T-helper 1 cell treated with Interleukin-12 subunit alpha and Interleukin-12 subunit beta and Interleukin-4 antibody, amounts not matched to agents 30 μg/mL and 1 μg/mL, for 36 hours (primary cell): ENCODE measurements at regions not wholly inside any gene's neighbourhood (a gene's known extent, or its start where the extent isn't known, plus 50 kb on each side); places are given as distances from the start of the nearest gene placed in this dataset.

Experiments
- H3K27ac Mint-ChIP-seq: one replicate; pipeline ENCODE4 v1.8.0; 2021; ENCODE audit warnings: mild to moderate bottlenecking, mixed read lengths
- H3K27me3 Mint-ChIP-seq: one replicate; pipeline ENCODE4 v1.8.0; 2021; ENCODE audit warnings: low read depth, mixed read lengths
- H3K36me3 Mint-ChIP-seq: one replicate; pipeline ENCODE4 v1.8.0; 2021; ENCODE audit warnings: low read depth, mixed read lengths
- H3K4me1 Mint-ChIP-seq: one replicate; pipeline ENCODE4 v1.8.0; 2021; ENCODE audit warnings: low read depth, mixed read lengths
- H3K4me3 Mint-ChIP-seq: one replicate; pipeline ENCODE4 v1.8.0; 2021; ENCODE audit warnings: mild to moderate bottlenecking, moderate library complexity, mixed read lengths
- H3K9me3 Mint-ChIP-seq: one replicate; pipeline ENCODE4 v1.8.0; 2021; ENCODE audit warnings: mixed read lengths

- Mint-ChIP-seq H3K4me1 (peaks cover 4% of the 10 kb centered on the region), H3K36me3 (no peaks in the 10 kb centered on the region), H3K27me3 (peaks cover 9% of the 10 kb centered on the region), H3K4me3 (no peak overlapping the region), H3K9me3 (no peaks in the 10 kb centered on the region), H3K27ac (no peak overlapping the region)
Measured at GRCh38 chr3:197376735-197377555, 78.5 kb upstream of the DLG1 start.

DNA sequence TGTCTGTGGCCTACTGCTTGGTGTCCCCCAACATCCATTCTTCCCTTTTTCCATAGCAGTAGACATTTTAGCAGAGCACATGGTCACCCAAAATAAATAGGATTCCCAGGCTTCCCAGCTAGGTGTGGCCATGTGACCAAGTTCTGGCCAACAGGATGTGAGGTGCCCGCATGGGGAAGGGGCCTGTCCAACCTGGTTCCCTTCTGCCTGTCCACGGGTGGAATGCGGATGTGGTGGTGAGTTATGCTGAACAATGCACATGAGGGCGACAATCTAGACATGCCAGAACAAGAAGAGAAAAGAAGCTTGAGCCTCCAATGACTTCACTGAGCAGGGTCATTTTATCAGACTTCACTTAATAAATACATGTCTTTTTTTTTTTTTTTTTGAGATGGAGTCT is 77.6 kb upstream of the DLG1 start:
- Mint-ChIP-seq H3K9me3 (no peaks in the 10 kb centered on the region), H3K36me3 (no peaks in the 10 kb centered on the region), H3K4me3 (no peak overlapping the region), H3K27me3 (peaks cover 14% of the 10 kb centered on the region), H3K4me1 (peaks cover 4% of the 10 kb centered on the region), H3K27ac (no peak overlapping the region)

DNA sequence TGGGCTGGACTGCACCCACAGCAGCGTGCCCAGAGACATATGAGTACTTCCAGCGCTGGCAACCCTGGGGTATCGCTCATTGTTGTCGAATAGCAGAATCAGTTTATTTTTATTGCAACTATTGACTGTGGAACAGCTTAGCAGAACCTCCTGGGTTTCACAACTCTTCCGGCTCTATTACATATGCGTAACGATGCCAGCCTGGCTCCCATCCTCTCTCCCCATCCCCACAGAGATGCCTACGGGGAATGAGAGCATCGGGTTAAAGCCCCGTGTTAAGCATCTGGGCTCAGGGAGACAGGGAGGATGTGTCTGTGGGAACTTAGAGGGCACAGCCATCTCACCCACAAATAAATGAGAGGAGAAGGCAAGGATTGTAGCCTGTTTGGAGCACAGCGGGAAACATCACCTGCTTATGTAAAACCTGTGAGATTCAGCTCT is 76.6 kb upstream of the DLG1 start:
- Mint-ChIP-seq H3K27me3 (peaks cover 14% of the 10 kb centered on the region), H3K4me3 (no peak overlapping the region), H3K27ac (no peak overlapping the region), H3K9me3 (no peaks in the 10 kb centered on the region), H3K4me1 (peaks cover 4% of the 10 kb centered on the region), H3K36me3 (no peaks in the 10 kb centered on the region)

DNA sequence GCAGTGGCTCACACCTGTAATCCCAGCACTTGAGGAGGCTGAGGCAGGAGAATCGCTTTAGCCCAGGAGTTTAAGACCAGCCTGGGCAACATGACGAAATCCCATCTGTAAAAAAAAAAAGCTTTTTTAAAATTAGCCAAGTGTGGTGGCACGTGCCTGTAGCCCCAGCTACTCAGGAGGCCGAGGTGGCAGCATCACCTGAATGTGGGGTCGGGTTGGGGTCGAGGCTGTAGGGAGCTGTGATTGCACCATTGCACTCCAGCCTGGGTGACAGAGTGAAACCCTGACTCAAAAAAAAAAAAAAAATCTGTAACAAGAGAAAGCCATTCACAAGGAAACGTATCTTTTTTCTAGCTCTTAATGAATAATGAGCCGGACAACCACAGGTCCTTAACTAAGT is 74.7 kb upstream of the DLG1 start:
- Mint-ChIP-seq H3K9me3 (no peaks in the 10 kb centered on the region), H3K4me3 (no peak overlapping the region), H3K27me3 (peaks cover 17% of the 10 kb centered on the region), H3K36me3 (no peaks in the 10 kb centered on the region), H3K27ac (no peak overlapping the region), H3K4me1 (no peaks in the 10 kb centered on the region)

GRCh38 chr3:197372047-197372661 is 73.7 kb upstream of the DLG1 start:
- H3K4me1 Mint-ChIP-seq: no peaks in the 10 kb centered on the region
- no peaks in the 10 kb centered on the region for H3K9me3 Mint-ChIP-seq
- peaks cover 17% of the 10 kb centered on the region for H3K27me3 Mint-ChIP-seq

DNA sequence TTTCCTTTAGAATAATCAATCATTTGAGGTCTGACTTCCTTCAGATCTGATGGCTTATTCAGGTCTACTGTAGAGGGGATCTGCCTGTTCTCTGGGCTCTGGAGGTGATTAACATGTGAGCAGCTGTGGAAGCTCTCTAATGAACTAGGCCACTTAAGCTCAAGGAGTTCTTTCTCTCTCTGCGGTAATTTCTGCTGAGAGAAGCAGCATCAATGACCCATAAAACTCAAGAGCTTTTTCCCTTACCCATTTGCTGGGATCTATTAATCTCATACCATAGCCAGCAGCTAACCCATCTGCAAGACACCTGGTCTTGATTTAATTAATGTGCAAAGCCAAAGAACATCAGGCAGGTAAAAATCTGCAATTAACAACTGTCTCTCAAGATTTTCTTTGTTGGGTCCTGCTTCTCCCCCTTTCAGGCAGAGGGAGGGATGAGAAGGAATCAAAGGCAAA is 73.2 kb upstream of the DLG1 start:
- Mint-ChIP-seq H3K27ac (no peak overlapping the region), H3K4me3 (no peak overlapping the region), H3K9me3 (no peaks in the 10 kb centered on the region), H3K4me1 (no peaks in the 10 kb centered on the region), H3K27me3 (peaks cover 17% of the 10 kb centered on the region), H3K36me3 (no peaks in the 10 kb centered on the region)

More at GRCh38 chr3:197372047-197372661, 73.7 kb upstream of the DLG1 start:
- H3K36me3 Mint-ChIP-seq: no peaks in the 10 kb centered on the region
- H3K27ac Mint-ChIP-seq: no peak overlapping the region
- H3K4me3 Mint-ChIP-seq: no peak overlapping the region

GRCh38 chr3:197369545-197369944 is 71.1 kb upstream of the DLG1 start:
- no peak overlapping the region for H3K4me3 Mint-ChIP-seq
- H3K36me3 Mint-ChIP-seq: no peaks in the 10 kb centered on the region
- no peaks in the 10 kb centered on the region for H3K4me1 Mint-ChIP-seq
- H3K9me3 Mint-ChIP-seq: no peaks in the 10 kb centered on the region
- H3K27ac Mint-ChIP-seq: no peak overlapping the region
- peaks cover 17% of the 10 kb centered on the region for H3K27me3 Mint-ChIP-seq

DNA sequence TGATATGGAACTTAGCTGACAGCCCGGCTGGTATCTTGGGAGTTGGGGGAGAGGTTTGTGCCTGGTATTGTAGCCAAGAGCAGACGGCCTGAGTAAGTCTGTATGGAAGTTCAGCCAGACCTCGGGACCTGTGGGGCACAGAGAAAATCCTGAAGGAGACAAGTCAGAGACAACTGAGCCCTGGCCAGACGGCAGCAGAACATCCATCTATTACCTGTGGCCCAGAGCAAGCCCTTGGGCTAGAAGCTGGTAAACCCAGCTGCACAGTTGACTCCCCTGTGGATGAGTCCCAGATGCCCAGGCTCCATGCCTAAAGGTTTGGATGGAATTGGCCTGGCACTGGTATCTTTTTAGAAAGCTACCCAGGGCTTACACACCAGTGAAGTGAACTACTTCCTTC is 70.4 kb upstream of the DLG1 start:
- Mint-ChIP-seq H3K4me3 (no peak overlapping the region), H3K27ac (no peak overlapping the region), H3K27me3 (peaks cover 17% of the 10 kb centered on the region), H3K36me3 (no peaks in the 10 kb centered on the region), H3K9me3 (no peaks in the 10 kb centered on the region), H3K4me1 (no peaks in the 10 kb centered on the region)

GRCh38 chr3:197368330-197368729 is 69.9 kb upstream of the DLG1 start:
- no peak overlapping the region for H3K4me3 Mint-ChIP-seq
- peaks cover 12% of the 10 kb centered on the region for H3K27me3 Mint-ChIP-seq
- H3K4me1 Mint-ChIP-seq: no peaks in the 10 kb centered on the region
- H3K27ac Mint-ChIP-seq: no peak overlapping the region
- no peaks in the 10 kb centered on the region for H3K9me3 Mint-ChIP-seq
- no peaks in the 10 kb centered on the region for H3K36me3 Mint-ChIP-seq

GRCh38 chr3:197367081-197367780 is 68.8 kb upstream of the DLG1 start:
- peaks cover 8% of the 10 kb centered on the region for H3K27me3 Mint-ChIP-seq
- no peaks in the 10 kb centered on the region for H3K36me3 Mint-ChIP-seq
- no peaks in the 10 kb centered on the region for H3K9me3 Mint-ChIP-seq
- H3K4me3 Mint-ChIP-seq: no peak overlapping the region
- H3K27ac Mint-ChIP-seq: no peak overlapping the region
- H3K4me1 Mint-ChIP-seq: no peaks in the 10 kb centered on the region

DNA sequence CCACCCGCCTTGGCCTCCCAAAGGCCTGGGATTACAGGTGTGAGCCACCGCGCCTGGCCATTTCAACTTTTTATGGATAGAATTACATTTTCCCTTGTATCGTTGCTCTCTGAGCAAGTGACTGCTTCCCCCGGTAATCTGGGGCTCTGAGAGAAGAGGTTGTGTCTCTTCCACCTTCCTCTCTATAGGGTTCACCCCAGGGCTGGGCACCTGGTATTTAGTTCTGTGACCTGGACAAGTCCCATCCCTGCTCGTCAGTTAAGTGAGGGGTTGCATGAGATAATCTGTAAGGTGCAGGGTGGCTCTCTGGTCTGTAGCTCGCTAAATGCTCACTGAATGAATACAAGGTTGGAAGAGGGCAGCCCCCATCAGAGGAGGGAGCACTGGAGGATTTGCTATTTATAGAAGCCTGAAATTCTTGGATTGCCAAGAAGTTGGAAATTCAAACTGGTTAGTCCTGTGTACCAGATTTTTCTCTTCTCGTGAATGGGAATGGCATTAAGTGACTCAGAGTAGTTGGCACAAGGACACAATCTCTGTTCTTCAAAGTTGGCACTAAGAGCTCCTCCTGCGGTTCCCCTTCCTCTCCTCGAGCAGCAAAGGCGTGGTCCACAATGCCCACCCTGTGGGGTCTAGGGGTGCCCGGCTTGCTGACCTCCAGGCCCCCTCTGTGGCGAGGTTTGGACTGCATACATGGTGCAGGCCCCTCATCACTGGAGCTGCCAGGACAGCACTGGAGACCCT is 68.1 kb upstream of the DLG1 start:
- H3K4me1 Mint-ChIP-seq: no peaks in the 10 kb centered on the region
- H3K27ac Mint-ChIP-seq: no peak overlapping the region
- H3K9me3 Mint-ChIP-seq: no peaks in the 10 kb centered on the region
- no peaks in the 10 kb centered on the region for H3K36me3 Mint-ChIP-seq
- peaks cover 5% of the 10 kb centered on the region for H3K27me3 Mint-ChIP-seq
- no peak overlapping the region for H3K4me3 Mint-ChIP-seq

- Mint-ChIP-seq H3K4me1 (no peaks in the 10 kb centered on the region), H3K27ac (no peak overlapping the region), H3K9me3 (peaks cover 5% of the 10 kb centered on the region), H3K36me3 (no peaks in the 10 kb centered on the region), H3K27me3 (peaks cover 4% of the 10 kb centered on the region), H3K4me3 (no peak overlapping the region)
Measured at GRCh38 chr3:197365586-197365985, 67.2 kb upstream of the DLG1 start.

DNA sequence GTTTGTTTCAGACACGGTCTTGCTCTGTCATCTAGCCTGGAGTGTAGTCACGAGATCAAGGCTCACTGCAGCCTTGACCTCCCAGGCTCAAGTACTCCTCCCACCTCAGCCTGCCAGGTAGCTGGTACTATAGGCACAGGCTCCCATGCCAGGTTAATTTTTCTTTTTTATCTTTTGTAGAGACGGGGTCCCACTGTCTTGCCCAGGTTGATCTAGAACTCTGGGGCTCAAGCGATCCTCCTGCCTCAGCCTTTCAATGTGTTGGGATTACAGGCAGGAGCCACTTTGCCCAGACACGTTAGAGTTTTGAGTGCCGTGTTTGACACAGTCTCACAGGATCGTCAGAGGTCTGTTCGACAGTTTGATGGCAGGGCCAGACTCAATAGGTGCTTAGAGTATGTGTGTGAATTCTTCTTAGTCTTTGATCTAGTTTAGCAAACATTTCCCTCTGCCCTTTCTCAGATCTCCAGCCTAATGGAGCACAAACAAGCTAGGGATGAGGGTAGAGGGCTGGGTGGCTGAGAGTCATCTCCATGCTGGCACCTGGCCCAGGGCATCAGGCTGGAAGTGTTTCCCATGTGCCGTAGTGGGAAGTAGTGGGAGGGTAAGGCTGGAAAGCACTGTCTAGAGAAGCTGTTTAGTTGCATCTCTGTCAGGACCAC is 66.1 kb upstream of the DLG1 start:
- Mint-ChIP-seq H3K9me3 (peaks cover 11% of the 10 kb centered on the region), H3K4me3 (no peak overlapping the region), H3K36me3 (peaks cover 2% of the 10 kb centered on the region), H3K27me3 (peaks cover 4% of the 10 kb centered on the region), H3K4me1 (no peaks in the 10 kb centered on the region), H3K27ac (peak overlapping the region; percentile 7)
